ENCODE measurements at regions not wholly inside any gene's neighbourhood (a gene's known extent, or its start where the extent isn't known, plus 50 kb on each side); places are given as distances from the start of the nearest gene placed in this dataset.

- TF ChIP-seq CTCF (conservative IDR thresholded peaks at IDR 0.05; ENCODE audit: low read depth, low read length) (no peak), EZH2 (IDR thresholded peaks at IDR 0.05; ENCODE audit: borderline replicate concordance, low read depth, low read length, poor library complexity, severe bottlenecking) (no peak)
These were observed 246.7 kb upstream of the ARSJ start for GRCh38 chr4:114226179-114226578.
